NT2/D1 (cell line): ENCODE measurements at regions not wholly inside any gene's neighbourhood (a gene's known extent, or its start where the extent isn't known, plus 50 kb on each side); places are given as distances from the start of the nearest gene placed in this dataset.

Experiments used
- SUZ12 ChIP-seq: IDR thresholded peaks from 2 replicates; pipeline ENCODE4 v1.6.1; 2011; ENCODE audit not compliant: insufficient read length, insufficient read depth; ENCODE audit errors: extremely low read depth
- YY1 ChIP-seq: IDR thresholded peaks from 2 replicates; pipeline ENCODE4 v1.6.1; 2011; ENCODE audit not compliant: insufficient read length, insufficient read depth
- ZNF274 ChIP-seq: IDR thresholded peaks from 2 replicates; pipeline ENCODE4 v1.6.1; 2011; ENCODE audit warnings: mild to moderate bottlenecking, low read depth, low read length

DNA sequence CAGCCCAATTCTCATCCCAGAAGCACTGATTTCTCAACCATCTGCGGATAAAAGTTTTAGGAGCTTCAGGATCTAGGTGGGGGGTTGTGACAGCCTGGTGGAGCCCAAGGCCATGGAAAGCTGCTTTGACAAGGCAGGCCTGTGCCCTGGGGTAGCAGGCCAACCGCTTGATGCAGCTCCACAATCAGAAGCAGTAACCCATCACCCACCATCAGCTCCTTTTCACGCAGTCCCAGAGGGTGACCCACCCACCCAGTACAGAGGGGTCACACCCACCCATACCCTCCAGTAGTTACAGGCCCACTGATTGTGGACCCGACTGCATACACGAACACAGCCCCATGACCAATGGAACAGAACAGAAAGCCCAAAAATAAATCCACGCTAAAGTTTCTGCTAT is 253.9 kb downstream of the AHR start:
- no peak for TF ChIP-seq SUZ12
- TF ChIP-seq ZNF274, result no peak
- no peak for TF ChIP-seq YY1
